ENCODE measurements at regions not wholly inside any gene's neighbourhood (a gene's known extent, or its start where the extent isn't known, plus 50 kb on each side); places are given as distances from the start of the nearest gene placed in this dataset.
A peak's percentile ranks its signal among the peaks of the same experiment; 100 is the strongest.

- TF ChIP-seq, protein P1, sequence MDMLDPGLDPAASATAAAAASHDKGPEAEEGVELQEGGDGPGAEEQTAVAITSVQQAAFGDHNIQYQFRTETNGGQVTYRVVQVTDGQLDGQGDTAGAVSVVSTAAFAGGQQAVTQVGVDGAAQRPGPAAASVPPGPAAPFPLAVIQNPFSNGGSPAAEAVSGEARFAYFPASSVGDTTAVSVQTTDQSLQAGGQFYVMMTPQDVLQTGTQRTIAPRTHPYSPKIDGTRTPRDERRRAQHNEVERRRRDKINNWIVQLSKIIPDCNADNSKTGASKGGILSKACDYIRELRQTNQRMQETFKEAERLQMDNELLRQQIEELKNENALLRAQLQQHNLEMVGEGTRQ (IDR thresholded peaks at IDR 0.05; ENCODE audit: borderline replicate concordance, low read depth, low read length), result peak; percentile 46
- TF ChIP-seq, protein P2, sequence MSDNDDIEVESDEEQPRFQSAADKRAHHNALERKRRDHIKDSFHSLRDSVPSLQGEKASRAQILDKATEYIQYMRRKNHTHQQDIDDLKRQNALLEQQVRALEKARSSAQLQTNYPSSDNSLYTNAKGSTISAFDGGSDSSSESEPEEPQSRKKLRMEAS (IDR thresholded peaks at IDR 0.05; ENCODE audit: low read depth), result peak; percentile 53; the same call in 1 of the 2 replicates
- TF ChIP-seq RCOR1 (IDR thresholded peaks at IDR 0.05; ENCODE audit: low read length), result no peak
- no peak for TF ChIP-seq CHD2 (IDR thresholded peaks at IDR 0.05; ENCODE audit: low read length, partially characterized antibody)
- no peak for TF ChIP-seq EP300 (IDR thresholded peaks at IDR 0.05; ENCODE audit: borderline replicate concordance in 1 of 2, low read depth in 1 of 2, low read length in 1 of 2)
- no peak for TF ChIP-seq FOXJ3 (CRISPR knock-in tag; IDR thresholded peaks at IDR 0.05)
Observed at GRCh38 chr5:54883374-54884194, 101.8 kb downstream of the ESM1 start (continued).

DNA sequence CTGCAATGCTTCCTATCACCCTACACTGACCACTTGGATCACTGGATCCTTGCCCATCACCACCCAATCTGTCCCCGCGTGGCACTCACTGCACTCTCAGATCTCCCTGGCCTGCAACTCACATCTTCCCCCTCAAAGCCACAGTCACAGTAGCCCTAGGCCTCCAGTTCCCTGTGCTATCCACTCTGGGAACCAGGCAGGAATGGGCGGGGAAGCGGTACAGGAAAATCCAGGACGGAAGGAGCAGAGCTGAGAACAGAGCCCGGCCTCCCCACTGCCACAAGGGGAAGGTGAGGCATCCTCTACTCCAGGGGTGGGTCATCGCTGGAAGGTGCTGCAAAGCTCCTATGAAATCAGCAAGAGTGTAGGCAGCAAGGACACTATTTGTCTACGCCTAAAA lies 102.6 kb downstream of the ESM1 start:
- Histone ChIP-seq H3F3A (replicated peaks; ENCODE audit: insufficient read depth) (no peaks in the 10 kb centered on the region), H3K4me3 (ENCODE audit: low read depth in 2 of 2, low read length in 1 of 2) (no peak overlapping the region), H3K27ac (ENCODE audit: low read depth in 2 of 2, low read length in 1 of 2) (no peak overlapping the region), H3K9me3 (no peaks in the 10 kb centered on the region), H3K79me2 (ENCODE audit: insufficient read depth) (no peaks in the 10 kb centered on the region), H3K4me1 (ENCODE audit: control insufficient read depth in 1 of 2, insufficient read depth in 2 of 2, low read depth in 1 of 2, low read length in 1 of 2) (no peaks in the 10 kb centered on the region; a peak in 1 of 4 replicates), H3K36me3 (replicated peaks in 1 of 2; ENCODE audit: control insufficient read depth in 1 of 2, insufficient read depth in 2 of 2, low read length in 1 of 2) (no peaks in the 10 kb centered on the region), H3K4me2 (no peak overlapping the region), H3K27me3 (ENCODE audit: insufficient read depth) (peaks cover 45% of the 10 kb centered on the region; the same call in 1 of the 2 replicates), H2AFZ (ENCODE audit: low read depth) (no peak overlapping the region), H3K9ac (no peak overlapping the region), H4K20me1 (ENCODE audit: insufficient read depth) (no peaks in the 10 kb centered on the region), H3K9me2 (no peaks in the 10 kb centered on the region)
- ChIA-PET CTCF (interaction anchor here (1.0 to 2.1 kb wide), 4 partner anchors 13 to 639 kb away, joined by 3 to 6 read pairs (median 4); no protein-coding TSS in a partner anchor), POLR2A (no interaction called here)
- DNase-seq, result no peak
- 65% methylated on average over 8 of the region's 8 CpGs for WGBS (ENCODE audit: low lambda C conversion rate)
- TF ChIP-seq MXI1 (IDR thresholded peaks at IDR 0.05; ENCODE audit: low read depth, low read length) (no peak), POLR2AphosphoS5 (IDR thresholded peaks at IDR 0.05; ENCODE audit: low read depth, low read length) (no peak), CTCF (IDR thresholded peaks at IDR 0.05) (no peak), TEAD4 (IDR thresholded peaks at IDR 0.05; ENCODE audit: borderline replicate concordance, insufficient read depth) (no peak), REST (IDR thresholded peaks at IDR 0.05; ENCODE audit: low read depth, low read length) (no peak), EZH2phosphoT487 (IDR thresholded peaks at IDR 0.05; ENCODE audit: borderline replicate concordance, low read depth) (no peak), FOSL2 (IDR thresholded peaks at IDR 0.05; ENCODE audit: borderline replicate concordance, low read depth) (no peak), GATA2 (CRISPR knock-in tag; IDR thresholded peaks at IDR 0.05) (no peak), SIN3A (IDR thresholded peaks at IDR 0.05; ENCODE audit: borderline replicate concordance, low read depth, low read length) (no peak), YY1 (IDR thresholded peaks at IDR 0.05; ENCODE audit: low read depth) (no peak), TAF1 (IDR thresholded peaks at IDR 0.05; ENCODE audit: borderline replicate concordance, low read depth, low read length) (no peak), SMC3 (IDR thresholded peaks at IDR 0.05; ENCODE audit: low read depth, low read length) (no peak), MEF2A (IDR thresholded peaks at IDR 0.05; ENCODE audit: borderline replicate concordance, low read depth) (no peak)
- TF ChIP-seq, protein P1 (IDR thresholded peaks at IDR 0.05; ENCODE audit: borderline replicate concordance, low read depth, low read length), result no peak
- TF ChIP-seq, protein P3, sequence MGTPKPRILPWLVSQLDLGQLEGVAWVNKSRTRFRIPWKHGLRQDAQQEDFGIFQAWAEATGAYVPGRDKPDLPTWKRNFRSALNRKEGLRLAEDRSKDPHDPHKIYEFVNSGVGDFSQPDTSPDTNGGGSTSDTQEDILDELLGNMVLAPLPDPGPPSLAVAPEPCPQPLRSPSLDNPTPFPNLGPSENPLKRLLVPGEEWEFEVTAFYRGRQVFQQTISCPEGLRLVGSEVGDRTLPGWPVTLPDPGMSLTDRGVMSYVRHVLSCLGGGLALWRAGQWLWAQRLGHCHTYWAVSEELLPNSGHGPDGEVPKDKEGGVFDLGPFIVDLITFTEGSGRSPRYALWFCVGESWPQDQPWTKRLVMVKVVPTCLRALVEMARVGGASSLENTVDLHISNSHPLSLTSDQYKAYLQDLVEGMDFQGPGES (IDR thresholded peaks at IDR 0.05; ENCODE audit: low read depth, low read length), result no peak
- TF ChIP-seq, protein P2 (IDR thresholded peaks at IDR 0.05; ENCODE audit: low read depth), result no peak

Measured in SK-N-SH (cell line).